Loucy (cell line): ENCODE measurements at regions not wholly inside any gene's neighbourhood (a gene's known extent, or its start where the extent isn't known, plus 50 kb on each side); places are given as distances from the start of the nearest gene placed in this dataset.

ENCODE experiments used
- H2AFZ ChIP-seq: fragments of 200-600 bp; sonication (generic); 2 replicates; pipeline ENCODE4 v1.6.0; 2016; ENCODE audit warnings: antibody characterized with exemption, mild to moderate bottlenecking, low read length, moderate library complexity
- H3F3A ChIP-seq: fragments of 200-600 bp; 2 replicates; pipeline ENCODE4 v1.6.0; 2016; ENCODE audit warnings: antibody characterized with exemption, low read depth, mild to moderate bottlenecking
- H3K27me3 ChIP-seq: fragments of 200-600 bp; sonication (generic); 2 replicates; pipeline ENCODE4 v1.6.1; 2014; ENCODE audit warnings: low read length, mild to moderate bottlenecking; ENCODE audit not compliant: insufficient read depth, poor library complexity, severe bottlenecking
- H3K36me3 ChIP-seq: fragments of 200-600 bp; sonication (generic); 2 replicates; pipeline ENCODE4 v1.6.1; 2016; ENCODE audit warnings: low read length; ENCODE audit not compliant: insufficient read depth
- H3K4me1 ChIP-seq: fragments of 200-600 bp; sonication (generic); 2 replicates; pipeline ENCODE4 v1.5.1; 2014; ENCODE audit warnings: low read length, mild to moderate bottlenecking; ENCODE audit not compliant: insufficient read depth, poor library complexity, severe bottlenecking
- H3K4me2 ChIP-seq: fragments of 200-600 bp; sonication (generic); 2 replicates; pipeline ENCODE4 v1.6.0; 2014; ENCODE audit warnings: antibody characterized with exemption, low read length, low read depth, mild to moderate bottlenecking; ENCODE audit not compliant: poor library complexity, severe bottlenecking
- H3K4me3 ChIP-seq: fragments of 200-600 bp; sonication (generic); 2 replicates; pipeline ENCODE4 v1.5.1; 2014; ENCODE audit warnings: low read length, mild to moderate bottlenecking, mixed read lengths; ENCODE audit not compliant: poor library complexity, severe bottlenecking
- H3K79me2 ChIP-seq: fragments of 200-600 bp; sonication (generic); 2 replicates; pipeline ENCODE4 v1.6.1; 2014; ENCODE audit warnings: low read length; ENCODE audit not compliant: insufficient read depth
- H3K9ac ChIP-seq: fragments of 200-600 bp; sonication (generic); 2 replicates; pipeline ENCODE4 v1.6.0; 2014; ENCODE audit warnings: mild to moderate bottlenecking, low read depth, low read length, moderate library complexity; ENCODE audit not compliant: poor library complexity, severe bottlenecking
- H3K9me2 ChIP-seq: fragments of 200-600 bp; sonication (generic); replicated peaks from 2 replicates; pipeline ENCODE4 v1.6.1; 2016; ENCODE audit warnings: low read depth, low read length, mixed read lengths
- H3K9me3 ChIP-seq: fragments of 200-600 bp; sonication (generic); 2 replicates; pipeline ENCODE4 v1.6.1; 2014; ENCODE audit warnings: mild to moderate bottlenecking, antibody characterized with exemption, low read length, low read depth; ENCODE audit not compliant: insufficient read depth
- H4K20me1 ChIP-seq: fragments of 200-600 bp; sonication (generic); 2 replicates; pipeline ENCODE4 v1.6.0; 2014; ENCODE audit warnings: antibody characterized with exemption, low read length, mild to moderate bottlenecking; ENCODE audit not compliant: insufficient read depth, poor library complexity, severe bottlenecking
- CTCF ChIP-seq: fragments of 200-600 bp; sonication (generic); conservative IDR thresholded peaks from 2 replicates; pipeline ENCODE4 v1.5.1; 2014; ENCODE audit warnings: mild to moderate bottlenecking, antibody characterized with exemption, low read length
- EZH2phosphoT487 ChIP-seq: fragments of 200-600 bp; IDR thresholded peaks from 2 replicates; pipeline ENCODE4 v1.6.1; 2018; ENCODE audit warnings: antibody characterized with exemption, mild to moderate bottlenecking, moderate library complexity, borderline replicate concordance

- Histone ChIP-seq H3K79me2 (no peaks in the 10 kb centered on the region), H3K4me1 (no peaks in the 10 kb centered on the region), H3K36me3 (no peaks in the 10 kb centered on the region), H4K20me1 (no peaks in the 10 kb centered on the region), H3K4me2 (no peak overlapping the region), H3K9me3 (no peaks in the 10 kb centered on the region), H3F3A (no peaks in the 10 kb centered on the region), H3K4me3 (no peak overlapping the region), H2AFZ (no peak overlapping the region), H3K27me3 (no peaks in the 10 kb centered on the region), H3K9me2 (no peaks in the 10 kb centered on the region), H3K9ac (no peak overlapping the region)
- TF ChIP-seq CTCF, result no peak
Measured at GRCh38 chr10:118851062-118852035, 96.6 kb upstream of the CACUL1 start.

GRCh38 chr10:118853916-118854315 is 99.1 kb upstream of the CACUL1 start:
- no peaks in the 10 kb centered on the region for H3K36me3 ChIP-seq
- H4K20me1 ChIP-seq, result no peaks in the 10 kb centered on the region
- no peak overlapping the region for H3K4me3 ChIP-seq
- no peaks in the 10 kb centered on the region for H3K4me1 ChIP-seq
- no peaks in the 10 kb centered on the region for H3K9me2 ChIP-seq
- H3F3A ChIP-seq, result no peaks in the 10 kb centered on the region
- no peaks in the 10 kb centered on the region for H3K27me3 ChIP-seq
- H3K4me2 ChIP-seq, result no peak overlapping the region
- H3K9ac ChIP-seq, result no peak overlapping the region
- no peaks in the 10 kb centered on the region for H3K9me3 ChIP-seq
- H3K79me2 ChIP-seq, result no peaks in the 10 kb centered on the region
- TF ChIP-seq CTCF (no peak), EZH2phosphoT487 (no peak)
- H2AFZ ChIP-seq, result no peak overlapping the region

- Histone ChIP-seq H3K36me3 (no peaks in the 10 kb centered on the region), H2AFZ (no peak overlapping the region), H3F3A (no peaks in the 10 kb centered on the region), H3K9me2 (no peaks in the 10 kb centered on the region), H3K9me3 (no peaks in the 10 kb centered on the region), H3K27me3 (no peaks in the 10 kb centered on the region), H3K4me3 (no peak overlapping the region), H3K79me2 (no peaks in the 10 kb centered on the region), H3K4me1 (no peaks in the 10 kb centered on the region), H3K9ac (no peak overlapping the region), H3K4me2 (no peak overlapping the region), H4K20me1 (no peaks in the 10 kb centered on the region)
- no peak for TF ChIP-seq EZH2phosphoT487
- TF ChIP-seq CTCF, result no peak
Measured at GRCh38 chr10:118856106-118856505, 101.3 kb upstream of the CACUL1 start.
